ENCODE measurements at regions not wholly inside any gene's neighbourhood (a gene's known extent, or its start where the extent isn't known, plus 50 kb on each side); places are given as distances from the start of the nearest gene placed in this dataset.

GRCh38 chr5:31091501-31091900 is 102.0 kb upstream of the CDH6 start:
- TF ChIP-seq CTCF (IDR thresholded peaks at IDR 0.05) (no peak), POLR2A (IDR thresholded peaks at IDR 0.05) (no peak), POLR2AphosphoS5 (IDR thresholded peaks at IDR 0.05; ENCODE audit: insufficient read depth in 1 of 2, low read depth in 1 of 2) (no peak)
